Spleen (tissue), 7 donors: ENCODE measurements at regions not wholly inside any gene's neighbourhood (a gene's known extent, or its start where the extent isn't known, plus 50 kb on each side); places are given as distances from the start of the nearest gene placed in this dataset.

Source experiments
- CTCF ChIP-seq, 11 experiments: fragments of 200-600 bp in 7 of 11; fragments of 450-650 bp in 4 of 11; sonication (generic) in 4 of 11; IDR thresholded peaks in 8 of 11; conservative IDR thresholded peaks in 3 of 11; 1 replicate in 7 of 11; 2 replicates in 4 of 11; pipeline versions ENCODE4 v1.4.0 to v1.8.0; 2016 to 2021; ENCODE audit warnings: antibody characterized with exemption in 11 of 11, inconsistent platforms in 4 of 11, mild to moderate bottlenecking in 1 of 11
- POLR2A ChIP-seq, 3 donors: fragments of 450-650 bp; IDR thresholded peaks; one replicate each; pipeline ENCODE4 v1.5.1; 2017; ENCODE audit warnings: antibody characterized with exemption in 3 of 3, mild to moderate bottlenecking in 1 of 3
- POLR2AphosphoS5 ChIP-seq, 3 donors: sonication (generic); formaldehyde crosslinking; IDR thresholded peaks; one replicate each; pipeline ENCODE4 v1.5.1; 2017; ENCODE audit warnings: antibody characterized with exemption in 3 of 3
- donor health status: DM: no; HTN: no; CAD: no; lungs with moderate emphysema.
- donor health status: DM: no; HTN: no; CAD: no.
- donor health status: DM: no; HTN: no; CAD: no.

- TF ChIP-seq CTCF (IDR thresholded peaks at IDR 0.05 in 8 of 11, conservative IDR thresholded peaks at IDR 0.05 in 3 of 11) = no peak
- TF ChIP-seq POLR2A (IDR thresholded peaks at IDR 0.05) = no peak
- no peak for TF ChIP-seq POLR2AphosphoS5 (IDR thresholded peaks at IDR 0.05)
Measured at GRCh38 chr9:107906074-107906473, 416.5 kb upstream of the KLF4 start.
